ENCODE measurements at regions not wholly inside any gene's neighbourhood (a gene's known extent, or its start where the extent isn't known, plus 50 kb on each side); places are given as distances from the start of the nearest gene placed in this dataset.

DNA sequence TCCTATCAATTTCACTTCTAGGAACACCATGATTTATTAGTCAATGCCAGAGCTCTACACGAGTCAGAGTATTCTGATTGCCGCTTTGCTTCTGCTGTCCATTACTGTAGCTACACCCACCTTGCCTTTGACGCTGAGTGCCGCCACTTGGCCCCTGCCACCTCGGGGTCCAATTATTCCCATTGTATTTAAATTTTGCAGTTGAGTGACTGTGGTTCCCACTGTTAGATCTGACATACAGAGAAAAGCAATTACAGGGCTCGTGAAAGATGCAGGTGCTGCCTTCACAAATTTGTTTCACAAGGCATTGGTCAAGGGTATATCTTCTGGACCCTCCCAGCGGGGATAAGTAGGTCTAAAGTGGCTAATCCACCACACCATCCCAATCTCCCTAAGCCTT lies 428.9 kb downstream of the SIPA1L2 start:
- no peaks in the 10 kb centered on the region for H3K36me3 ChIP-seq
- no peak overlapping the region for H3K4me3 ChIP-seq
- H3K4me1 ChIP-seq, result no peaks in the 10 kb centered on the region
- TF ChIP-seq EP300 (IDR thresholded peaks at IDR 0.05), result no peak
- TF ChIP-seq POLR2AphosphoS5 (IDR thresholded peaks at IDR 0.05), result no peak
- TF ChIP-seq POLR2A (IDR thresholded peaks at IDR 0.05), result no peak
- TF ChIP-seq CTCF (IDR thresholded peaks at IDR 0.05), result no peak
- H3K27me3 ChIP-seq, result no peaks in the 10 kb centered on the region
- no peak for ATAC-seq
- H3K9me3 ChIP-seq, result peaks cover 0 to 33% (median 0%) of the 10 kb centered on the region in 3 donors
- 89 to 92% methylated on average over 6 of the region's 7 CpGs for WGBS, 2 donors (ENCODE audit: low coverage in 1 of 2)
- H3K27ac ChIP-seq, result no peak overlapping the region

- H3K9me3 ChIP-seq, result peaks cover 0 to 10% (median 0%) of the 10 kb centered on the region in 3 donors
- WGBS, 2 donors (ENCODE audit: low coverage in 1 of 2), result 62 to 88% methylated on average over 1 of the region's 1 CpG
- no peak overlapping the region for H3K4me3 ChIP-seq
- no peaks in the 10 kb centered on the region for H3K27me3 ChIP-seq
- TF ChIP-seq POLR2A (IDR thresholded peaks at IDR 0.05), result no peak
- no peak for TF ChIP-seq EP300 (IDR thresholded peaks at IDR 0.05)
- no peak for TF ChIP-seq POLR2AphosphoS5 (IDR thresholded peaks at IDR 0.05)
- TF ChIP-seq CTCF (IDR thresholded peaks at IDR 0.05), result no peak
- no peak for ATAC-seq
- H3K4me1 ChIP-seq, result no peaks in the 10 kb centered on the region
- no peak overlapping the region for H3K27ac ChIP-seq
- no peaks in the 10 kb centered on the region for H3K36me3 ChIP-seq
Observed at GRCh38 chr1:232196042-232196441, 433.9 kb downstream of the SIPA1L2 start.

- Histone ChIP-seq H3K4me3 (no peak overlapping the region), H3K9me3 (no peaks in the 10 kb centered on the region)
Observed at GRCh38 chr1:232194424-232194823, 435.5 kb downstream of the SIPA1L2 start.

DNA sequence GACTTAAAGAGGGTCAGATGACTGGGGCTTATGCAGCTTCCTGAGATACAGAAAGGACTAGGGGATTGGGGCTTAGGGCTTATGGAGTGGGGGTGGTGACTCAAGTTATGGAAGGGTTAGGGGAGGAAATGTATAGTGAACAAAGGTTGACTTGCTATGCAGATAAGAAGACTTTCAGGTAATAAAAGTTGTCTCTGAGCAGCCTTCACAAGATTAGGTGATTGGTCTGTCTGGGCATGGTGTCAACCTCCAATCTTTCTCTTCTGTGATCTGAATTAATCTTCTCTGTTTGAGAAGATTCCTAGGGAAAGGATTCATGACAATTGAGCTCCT lies 436.5 kb downstream of the SIPA1L2 start:
- Histone ChIP-seq H3K4me3 (no peak overlapping the region), H3K27ac (no peak overlapping the region), H3K9me3 (no peaks in the 10 kb centered on the region), H3K36me3 (no peaks in the 10 kb centered on the region), H3K4me1 (no peaks in the 10 kb centered on the region), H3K27me3 (no peaks in the 10 kb centered on the region)
- no peak for ATAC-seq
- no peak for TF ChIP-seq CTCF (IDR thresholded peaks at IDR 0.05)
- no peak for TF ChIP-seq EP300 (IDR thresholded peaks at IDR 0.05)
- TF ChIP-seq POLR2AphosphoS5 (IDR thresholded peaks at IDR 0.05), result no peak
- no peak for TF ChIP-seq POLR2A (IDR thresholded peaks at IDR 0.05)

More at GRCh38 chr1:232194424-232194823, 435.5 kb downstream of the SIPA1L2 start:
- TF ChIP-seq POLR2A (IDR thresholded peaks at IDR 0.05), result no peak
- TF ChIP-seq POLR2AphosphoS5 (IDR thresholded peaks at IDR 0.05), result no peak
- TF ChIP-seq CTCF (IDR thresholded peaks at IDR 0.05), result no peak
- no peak for TF ChIP-seq EP300 (IDR thresholded peaks at IDR 0.05)
- WGBS, 2 donors (ENCODE audit: low coverage in 1 of 2), result 86 to 100% methylated on average over 1 of the region's 1 CpG
- no peak overlapping the region for H3K27ac ChIP-seq
- H3K4me1 ChIP-seq, result no peaks in the 10 kb centered on the region
- H3K36me3 ChIP-seq, result no peaks in the 10 kb centered on the region
- ATAC-seq, result no peak
- H3K27me3 ChIP-seq, result no peaks in the 10 kb centered on the region

DNA sequence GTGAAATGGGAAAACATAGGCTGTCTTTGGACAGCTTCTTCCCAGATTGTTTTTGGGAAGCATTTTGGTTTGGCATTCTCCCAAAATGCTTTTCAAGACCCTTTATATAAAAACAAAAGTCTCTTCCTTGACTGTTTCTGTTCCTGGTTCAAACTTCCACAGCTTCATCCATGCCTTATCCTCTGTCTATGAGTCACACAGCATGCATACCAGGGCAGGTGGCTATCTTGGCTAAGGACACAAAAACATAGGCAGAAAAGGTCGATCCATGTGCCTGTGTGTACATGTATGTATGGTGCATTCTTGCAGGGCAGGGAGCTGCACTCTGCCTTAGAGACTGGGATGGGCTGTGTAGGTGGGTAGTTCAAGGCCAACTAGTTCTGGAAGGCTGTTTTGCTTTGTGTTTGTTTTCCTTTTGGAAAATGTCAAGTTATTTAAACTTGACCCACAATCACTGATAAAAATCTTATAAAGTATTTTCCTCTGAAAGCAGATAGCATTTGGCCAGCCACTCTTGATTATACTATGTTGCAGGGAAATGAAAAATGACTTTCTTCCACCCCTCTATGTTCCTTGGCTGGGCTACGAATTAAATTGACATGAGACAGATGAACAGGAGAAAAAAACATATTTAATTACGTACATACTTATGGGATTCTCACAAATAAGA lies 437.0 kb downstream of the SIPA1L2 start:
- no peaks in the 10 kb centered on the region for H3K36me3 ChIP-seq
- H3K9me3 ChIP-seq, result no peaks in the 10 kb centered on the region
- WGBS, 2 donors (ENCODE audit: low coverage in 1 of 2), result 60 to 65% methylated on average over 1 to 3 of the region's 3 CpGs
- no peak overlapping the region for H3K27ac ChIP-seq
- no peaks in the 10 kb centered on the region for H3K4me1 ChIP-seq
- no peak overlapping the region for H3K4me3 ChIP-seq
- no peak for ATAC-seq
- H3K27me3 ChIP-seq, result no peaks in the 10 kb centered on the region
- TF ChIP-seq POLR2AphosphoS5 (IDR thresholded peaks at IDR 0.05) (no peak), POLR2A (IDR thresholded peaks at IDR 0.05) (no peak), CTCF (IDR thresholded peaks at IDR 0.05) (no peak), EP300 (IDR thresholded peaks at IDR 0.05) (no peak)

Data from gastroesophageal sphincter (tissue), 4 donors.